ENCODE measurements at regions not wholly inside any gene's neighbourhood (a gene's known extent, or its start where the extent isn't known, plus 50 kb on each side); places are given as distances from the start of the nearest gene placed in this dataset.

DNA sequence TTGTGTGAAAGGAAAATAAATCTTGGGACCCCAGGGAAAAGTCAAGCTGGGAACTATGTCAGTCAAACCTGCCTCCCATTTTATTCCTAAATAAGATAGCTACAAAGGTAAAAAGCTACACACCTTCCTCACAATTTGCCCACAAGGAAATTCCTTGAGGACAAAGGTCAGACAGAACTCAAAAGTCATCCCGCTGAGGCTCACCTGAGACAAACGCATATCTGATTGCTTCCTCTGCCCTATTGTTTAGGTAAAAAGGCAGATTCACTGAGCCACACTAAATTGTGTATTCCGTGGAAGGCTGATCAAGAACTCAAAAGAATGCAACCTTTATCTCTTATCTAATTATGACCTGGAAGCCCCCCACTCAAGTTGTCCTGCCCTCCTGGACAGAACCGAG lies 58.7 kb upstream of the MAML3 start:
- DNase-seq (ENCODE audit: low spot score): no peak

DNA sequence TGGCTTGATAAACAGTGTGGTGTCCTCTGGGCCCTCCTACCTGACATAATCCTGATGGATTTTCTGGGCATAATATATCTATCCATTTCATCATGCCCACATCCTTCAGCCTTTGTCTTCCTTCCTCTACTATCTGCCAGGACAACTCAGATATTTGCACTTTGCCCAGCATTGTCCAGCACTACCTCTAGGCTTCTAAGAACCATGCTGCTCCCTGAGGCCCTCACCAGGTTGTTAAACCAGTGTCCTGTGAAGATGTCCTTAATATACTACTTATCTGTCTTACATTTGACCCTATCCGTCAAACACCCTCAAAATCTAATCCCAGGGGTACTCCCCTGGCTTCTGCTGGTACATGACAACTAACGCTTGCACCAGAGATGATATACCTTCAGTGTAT lies 58.2 kb upstream of the MAML3 start:
- no peak for DNase-seq (ENCODE audit: low spot score)

DNA sequence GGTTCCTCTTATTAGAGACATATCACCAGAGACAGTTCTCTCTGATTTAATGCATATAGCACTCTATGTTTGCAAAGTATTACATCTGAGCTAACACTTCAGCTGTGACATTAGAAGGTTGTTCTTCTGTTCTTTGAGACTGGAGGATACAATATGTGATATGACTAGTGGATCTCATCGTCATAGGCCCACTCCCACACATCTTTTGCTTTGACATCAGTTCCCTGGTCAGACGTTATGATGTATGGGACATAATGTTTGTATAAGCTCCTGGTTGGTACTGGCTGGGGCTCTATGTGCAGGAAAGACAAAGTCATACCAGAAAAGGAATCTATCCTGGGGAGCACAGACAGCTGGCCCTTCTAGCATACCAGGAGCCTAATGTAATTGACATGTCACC lies 57.7 kb upstream of the MAML3 start:
- no peak for DNase-seq (ENCODE audit: low spot score)

DNA sequence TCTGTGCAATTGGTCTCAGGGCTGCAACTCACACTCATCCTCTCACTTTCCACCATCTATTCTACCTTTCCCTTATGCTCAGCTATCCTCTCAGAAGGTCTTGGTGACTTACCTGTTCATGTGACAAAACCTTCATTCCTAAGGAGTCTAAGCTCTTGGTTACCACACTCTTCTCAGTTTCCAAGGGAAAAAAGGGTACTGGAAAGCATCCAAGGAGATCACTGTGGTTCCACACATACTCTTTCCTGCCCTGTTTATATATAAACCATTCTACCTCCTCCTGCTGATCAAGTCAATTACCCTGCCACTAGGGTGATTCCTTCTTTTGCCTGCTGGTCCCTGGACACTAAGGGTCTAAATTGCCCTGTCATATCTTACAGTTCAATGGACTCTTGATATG lies 57.2 kb upstream of the MAML3 start:
- no peak for DNase-seq (ENCODE audit: low spot score)

DNA sequence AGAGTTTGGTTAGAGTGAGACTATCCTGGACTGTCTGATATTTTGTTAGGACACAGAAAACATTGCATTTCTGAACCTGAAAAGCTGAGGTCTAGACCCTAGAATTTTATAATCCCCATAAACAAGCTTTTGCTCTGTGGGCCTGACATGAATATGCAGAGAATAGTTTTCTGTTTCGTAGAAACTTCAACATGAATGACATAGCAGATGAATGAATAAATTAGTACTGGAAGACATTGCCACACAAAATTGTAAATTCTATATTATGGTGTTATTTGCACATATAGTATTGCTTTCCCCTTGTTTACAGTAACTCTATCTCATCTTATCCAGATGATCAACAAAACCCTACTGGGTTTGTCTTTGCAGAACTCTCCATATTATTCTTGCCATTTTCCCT lies 54.9 kb upstream of the MAML3 start:
- no peak for DNase-seq (ENCODE audit: low spot score)
